Endothelial cell of hepatic sinusoid (primary cell): ENCODE measurements at regions not wholly inside any gene's neighbourhood (a gene's known extent, or its start where the extent isn't known, plus 50 kb on each side); places are given as distances from the start of the nearest gene placed in this dataset.

Experiments
- in situ Hi-C: cut with HindIII; loops from 2 replicates; pipeline ENCODE4 v1.10.0; 2017; ENCODE audit warnings: low sequenced_read_pairs

DNA sequence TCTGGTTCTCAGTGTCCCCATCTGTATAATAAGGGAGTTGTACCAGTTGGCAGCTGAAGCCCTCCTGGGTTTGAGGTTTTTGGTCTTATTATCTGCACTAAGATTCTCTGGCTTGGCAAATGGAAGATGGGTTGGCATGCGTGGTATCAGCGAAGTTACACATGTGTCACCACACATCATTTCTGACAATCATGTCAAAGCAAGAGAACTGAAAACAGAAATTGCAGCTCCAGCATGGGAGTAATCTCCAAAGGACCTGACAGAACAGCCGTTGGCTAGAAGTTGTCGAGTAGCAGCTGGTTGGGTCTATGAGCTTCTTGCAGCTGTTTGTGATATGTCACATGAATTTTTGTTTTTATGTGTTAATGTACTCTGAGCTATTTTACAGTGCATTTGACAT lies 317.4 kb downstream of the SLC4A3 start:
- in situ Hi-C loops: no loop called here

DNA sequence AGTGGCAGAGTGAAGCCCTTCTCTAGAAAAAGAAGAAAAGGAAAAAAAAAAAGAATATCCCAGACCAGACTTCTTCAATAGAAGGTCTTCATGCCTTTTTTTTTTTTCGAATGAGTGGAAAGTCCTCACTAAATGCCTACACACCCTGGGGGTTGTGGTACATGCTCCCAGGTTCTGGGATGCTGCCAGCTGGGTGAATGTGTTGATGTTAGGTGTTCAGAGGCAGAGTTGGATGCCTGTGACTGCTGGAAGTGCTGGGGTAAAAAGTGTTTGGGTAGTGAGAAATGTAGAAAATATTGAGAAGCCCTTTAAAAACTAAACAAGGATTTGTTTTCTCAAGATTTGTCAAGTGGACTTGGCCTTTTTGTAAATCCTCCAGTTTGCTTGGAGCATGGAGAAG lies 318.6 kb downstream of the SLC4A3 start:
- in situ Hi-C loops: no loop called here

DNA sequence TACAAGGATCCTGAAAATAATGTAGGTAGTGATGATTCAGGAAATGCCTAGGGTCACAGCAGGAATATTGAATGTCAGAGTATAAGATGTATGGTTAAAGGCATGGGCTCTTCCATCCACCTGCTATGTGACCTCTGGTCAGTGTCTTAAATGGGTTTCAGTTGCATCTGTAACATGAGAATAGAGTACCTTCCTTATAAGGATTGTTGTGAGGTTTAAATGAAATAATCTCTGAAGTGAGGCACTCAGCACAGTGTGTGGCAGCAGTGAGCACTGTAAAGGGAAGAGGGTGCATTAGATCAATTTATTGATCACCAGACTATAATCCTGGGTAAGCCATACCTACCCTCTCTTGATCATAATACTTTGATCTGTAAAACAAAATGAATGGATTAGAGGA lies 319.1 kb downstream of the SLC4A3 start:
- in situ Hi-C loops: no loop called here

DNA sequence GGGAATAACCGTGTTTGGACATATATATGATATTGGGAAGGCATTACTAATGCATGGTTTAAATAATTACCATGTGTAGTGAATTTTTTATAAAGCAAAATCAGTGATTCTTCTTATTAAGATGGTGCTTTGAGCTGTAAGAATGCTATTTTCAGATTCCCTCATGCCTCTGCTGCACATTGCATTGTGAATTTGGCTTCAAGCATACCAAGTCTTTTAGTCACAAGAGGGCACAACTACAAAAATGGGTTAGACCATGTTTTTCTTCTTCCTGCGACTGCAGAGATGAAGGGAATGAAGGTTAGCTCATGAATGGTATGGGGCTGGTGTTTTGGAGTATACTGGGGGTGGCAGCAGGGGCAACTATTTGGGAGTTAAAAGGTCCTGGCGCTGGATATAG lies 320.1 kb downstream of the SLC4A3 start:
- in situ Hi-C loops: no loop called here

DNA sequence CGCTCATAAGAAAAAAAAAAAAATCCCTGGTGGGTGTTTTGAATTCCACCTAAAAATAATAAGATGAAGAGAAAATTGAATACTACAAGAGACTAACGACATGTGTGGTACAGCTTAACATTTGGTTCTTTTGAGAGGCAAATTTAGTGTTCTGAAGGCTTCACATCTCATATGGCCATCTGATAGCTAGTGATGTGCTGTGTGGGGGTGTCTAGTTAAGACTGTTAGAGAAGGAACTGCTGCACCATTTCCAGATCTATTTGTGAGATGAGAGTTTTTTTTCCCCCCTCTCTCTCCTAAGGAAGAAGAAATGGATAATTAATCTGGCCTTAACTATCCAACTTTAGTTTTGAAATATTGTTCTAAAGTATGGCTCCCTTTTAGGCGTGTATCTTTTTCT lies 321.6 kb downstream of the SLC4A3 start:
- in situ Hi-C loops: no loop called here

DNA sequence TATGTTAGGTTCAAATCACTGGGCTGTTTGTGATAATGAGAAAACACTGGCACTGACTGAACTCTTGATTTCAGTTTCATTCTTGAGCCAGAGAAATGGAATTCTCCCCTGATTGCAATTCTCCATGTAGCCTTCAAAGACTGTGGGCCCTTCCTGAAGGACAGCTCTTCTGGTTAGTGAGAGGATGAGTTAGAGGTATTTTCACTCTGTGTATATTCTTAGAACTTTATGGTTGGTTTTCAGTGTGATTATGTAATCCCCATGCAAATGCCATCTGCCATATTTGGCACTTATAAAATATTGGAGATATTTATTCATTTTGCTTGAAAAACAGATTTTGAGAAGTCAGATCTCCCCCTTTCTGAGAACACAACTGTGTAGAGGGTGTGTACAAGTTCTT lies 323.7 kb downstream of the SLC4A3 start:
- in situ Hi-C loops: no loop called here

DNA sequence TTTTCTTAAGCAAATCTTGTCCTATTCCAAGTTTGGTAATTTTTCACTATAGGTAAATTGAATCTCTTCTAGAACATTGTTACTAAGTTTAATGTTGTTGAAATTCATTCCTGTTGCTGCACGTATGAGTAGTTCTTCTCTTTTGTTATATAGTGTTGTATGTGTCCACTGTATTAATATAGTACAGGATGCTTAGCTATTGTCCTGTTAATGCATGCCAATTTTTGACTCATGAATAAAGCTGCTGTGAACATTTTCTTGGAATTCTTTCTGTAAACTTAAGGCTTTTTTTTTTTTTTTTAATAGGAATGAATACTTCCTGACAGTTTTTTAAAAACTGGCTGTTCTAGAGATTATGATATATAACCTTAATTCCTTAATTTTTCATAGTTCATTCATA lies 326.9 kb downstream of the SLC4A3 start:
- in situ Hi-C loops: no loop called here

DNA sequence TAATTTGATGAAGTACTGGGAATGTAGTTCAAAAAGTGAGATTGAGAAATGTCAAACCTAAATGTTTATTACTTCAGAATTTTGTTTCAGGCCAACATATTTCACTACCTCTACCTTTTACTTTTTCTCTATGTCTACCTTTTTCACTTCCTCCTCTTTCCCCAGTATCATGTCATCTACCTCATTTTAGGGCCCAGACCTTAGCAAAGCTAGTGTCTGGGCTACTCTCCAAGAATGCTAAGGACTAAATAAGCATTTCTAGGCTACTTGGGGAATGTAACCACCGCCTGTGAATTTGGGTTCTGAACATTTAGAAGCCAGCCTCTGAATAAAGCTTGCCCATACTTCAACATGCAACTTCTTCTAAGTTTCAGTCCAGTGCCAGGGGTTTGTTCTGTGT lies 330.4 kb downstream of the SLC4A3 start:
- in situ Hi-C loops: no loop called here

DNA sequence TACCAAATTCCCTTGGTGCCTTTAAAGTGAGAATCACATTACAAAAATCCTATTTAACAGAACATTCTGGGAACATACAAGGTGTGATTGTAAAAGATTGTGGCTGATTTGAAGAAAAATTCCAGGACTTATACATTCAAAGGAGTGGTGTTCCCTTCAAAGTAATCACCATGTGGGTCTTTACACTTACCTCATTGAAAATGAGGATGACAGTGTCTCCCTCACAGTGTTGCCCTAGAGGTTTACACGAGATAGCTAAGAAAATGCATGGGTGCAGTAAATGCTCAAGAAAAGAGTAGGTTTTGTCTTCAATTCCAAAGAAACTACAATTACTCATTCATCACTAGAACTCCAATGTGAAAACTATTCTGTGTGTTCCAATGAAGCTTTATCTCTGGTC lies 331.5 kb downstream of the SLC4A3 start:
- in situ Hi-C loops: no loop called here

DNA sequence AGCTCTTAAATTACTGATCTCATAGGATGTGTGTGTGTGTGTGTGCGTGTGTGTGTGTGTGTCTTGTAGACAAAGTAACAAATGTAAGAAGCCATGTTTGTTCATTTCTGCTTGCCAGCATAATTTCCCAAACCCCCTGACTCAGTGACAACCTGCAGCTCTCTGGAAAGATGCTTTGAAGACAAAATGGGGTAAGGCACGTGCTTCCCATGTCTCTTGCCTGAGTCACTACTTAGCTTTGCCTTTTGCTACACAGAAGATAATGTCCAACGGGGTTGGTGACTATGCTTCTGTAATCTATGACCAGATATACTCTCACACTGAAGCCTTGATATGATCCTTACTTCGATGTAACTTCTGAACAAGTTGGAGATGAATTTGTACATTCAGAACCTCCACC lies 332.0 kb downstream of the SLC4A3 start:
- in situ Hi-C loops: no loop called here

DNA sequence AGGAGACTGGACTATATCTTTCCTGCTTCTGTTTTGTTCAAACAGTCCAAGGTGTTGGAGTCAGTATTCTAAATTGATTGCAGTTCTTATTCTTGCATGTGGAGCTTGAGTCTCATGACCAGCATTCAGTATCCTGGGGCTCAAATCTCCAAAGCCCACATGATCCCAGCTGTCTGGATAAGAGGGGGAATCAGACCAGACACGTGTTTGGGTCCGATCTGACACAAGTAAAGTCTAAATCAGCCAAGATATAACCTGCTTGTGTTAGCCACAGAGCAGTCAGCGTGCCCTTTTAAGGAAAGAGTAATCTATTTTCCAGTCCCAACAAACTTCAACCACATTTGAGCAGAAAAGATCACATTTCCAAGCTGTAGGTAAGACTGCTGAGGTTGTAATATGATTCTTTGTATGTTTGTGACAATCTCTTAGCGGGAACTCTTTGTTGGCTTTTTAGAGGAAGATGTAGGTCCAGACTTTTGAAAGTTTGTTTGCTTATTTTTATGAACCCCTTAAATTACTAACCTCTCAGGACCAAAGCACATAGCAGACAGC lies 334.6 kb downstream of the SLC4A3 start:
- in situ Hi-C loops: no loop called here

DNA sequence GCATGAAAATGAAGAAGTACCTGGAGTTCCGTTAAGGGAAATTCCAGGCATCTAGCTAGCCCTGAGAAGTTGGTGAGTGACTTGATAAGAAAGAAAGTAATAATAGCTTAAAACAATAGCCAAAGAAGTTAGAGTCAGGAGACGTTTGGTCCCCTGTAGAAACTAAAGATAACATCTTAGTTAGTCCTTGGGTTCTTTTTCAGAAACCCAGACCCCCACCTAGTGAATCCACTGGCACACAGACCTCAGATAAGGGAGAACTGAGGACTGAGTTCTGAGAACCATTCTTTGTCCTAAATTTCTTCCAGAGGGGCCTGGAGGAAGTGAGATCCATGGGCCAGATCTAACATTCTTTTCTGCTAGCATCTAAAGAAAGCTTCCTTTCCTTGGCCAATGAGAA lies 335.4 kb downstream of the SLC4A3 start:
- in situ Hi-C loops: no loop called here

DNA sequence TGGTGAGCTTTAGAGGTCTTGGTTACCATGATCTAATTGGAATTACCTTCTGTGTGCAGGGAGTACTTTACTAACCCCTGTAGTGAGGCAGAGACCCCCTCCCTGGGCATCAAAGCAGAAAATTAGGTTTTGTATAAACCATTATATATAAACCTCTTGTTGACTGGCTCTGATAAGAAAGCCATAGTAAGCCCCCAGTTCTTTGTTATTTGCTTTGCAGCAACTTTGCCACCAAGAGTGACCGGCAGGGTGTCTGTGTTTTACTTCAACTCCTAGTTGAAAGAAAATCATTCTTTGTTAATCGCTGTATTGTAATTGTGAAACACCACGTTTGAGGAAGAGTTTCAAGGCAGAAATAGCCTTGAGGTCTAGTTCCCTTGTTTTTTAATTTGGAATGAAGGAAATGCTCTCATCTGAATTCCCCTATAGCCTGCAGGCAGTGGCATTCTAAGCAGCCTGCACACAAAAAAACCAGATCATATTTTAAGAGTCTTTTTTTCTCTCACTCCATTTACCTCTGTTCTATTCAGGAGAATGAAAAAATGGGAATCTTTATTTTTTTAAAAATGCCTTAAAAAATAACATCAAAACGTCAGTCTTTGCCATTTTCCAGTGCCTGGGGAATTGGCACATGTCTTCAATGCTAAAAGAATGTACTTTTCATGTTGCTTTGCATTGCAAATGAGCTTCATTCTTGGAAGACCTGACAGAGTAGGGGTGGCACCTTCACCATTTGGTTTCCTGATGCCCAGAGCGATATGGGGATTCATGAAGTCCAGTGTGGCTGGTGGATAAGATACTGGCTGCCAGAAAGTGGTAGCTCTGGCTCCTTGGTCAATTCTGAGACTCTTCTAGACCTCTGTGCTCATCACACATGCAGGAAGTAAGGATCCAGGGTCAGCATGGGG lies 338.1 kb downstream of the SLC4A3 start:
- in situ Hi-C loops: no loop called here

DNA sequence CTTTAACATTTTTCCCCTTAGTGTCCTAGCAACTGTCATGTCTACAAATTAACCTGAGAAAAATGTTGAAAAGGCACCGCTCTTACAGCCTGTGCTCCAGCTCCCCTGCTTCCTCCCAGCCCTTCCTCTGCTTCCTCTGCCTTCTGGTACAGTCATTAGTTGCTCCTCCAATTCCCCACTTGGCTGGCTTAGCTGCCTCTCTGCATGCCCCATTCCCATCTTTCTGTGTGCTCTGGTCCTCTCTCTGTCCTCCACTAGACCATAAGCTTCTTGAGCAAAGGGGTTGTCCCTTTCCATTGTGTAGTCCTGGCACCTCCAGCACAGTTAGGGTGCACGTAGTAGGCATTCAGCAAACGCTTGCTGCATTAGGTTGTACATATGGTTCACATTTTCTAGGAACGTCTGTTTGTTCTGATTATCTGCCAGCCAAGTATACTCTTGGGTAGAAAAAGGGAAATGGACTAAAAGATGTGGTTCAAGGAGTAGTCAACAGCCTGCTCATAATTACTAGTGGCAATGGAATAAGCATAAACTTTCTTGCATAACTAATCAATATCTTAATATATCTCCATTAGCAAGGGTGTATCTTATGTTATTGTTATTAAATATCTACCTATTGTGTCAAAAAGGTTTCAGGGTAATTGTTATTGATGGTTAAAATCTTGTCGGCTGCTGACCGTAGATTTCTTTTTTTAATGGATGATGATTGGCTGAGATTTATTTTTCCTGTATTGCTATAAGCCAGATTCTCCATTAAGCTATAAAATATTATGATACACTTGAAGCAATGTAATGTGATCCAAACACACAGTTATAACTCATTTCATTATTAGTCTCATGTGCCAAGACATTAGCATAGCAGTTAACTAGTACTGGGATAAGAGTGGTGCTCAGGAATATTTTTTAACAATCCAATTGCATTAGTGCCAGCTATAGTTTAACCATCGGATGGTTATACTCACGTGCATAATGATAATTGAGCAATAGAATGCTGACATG lies 340.1 kb downstream of the SLC4A3 start:
- in situ Hi-C loops: no loop called here

DNA sequence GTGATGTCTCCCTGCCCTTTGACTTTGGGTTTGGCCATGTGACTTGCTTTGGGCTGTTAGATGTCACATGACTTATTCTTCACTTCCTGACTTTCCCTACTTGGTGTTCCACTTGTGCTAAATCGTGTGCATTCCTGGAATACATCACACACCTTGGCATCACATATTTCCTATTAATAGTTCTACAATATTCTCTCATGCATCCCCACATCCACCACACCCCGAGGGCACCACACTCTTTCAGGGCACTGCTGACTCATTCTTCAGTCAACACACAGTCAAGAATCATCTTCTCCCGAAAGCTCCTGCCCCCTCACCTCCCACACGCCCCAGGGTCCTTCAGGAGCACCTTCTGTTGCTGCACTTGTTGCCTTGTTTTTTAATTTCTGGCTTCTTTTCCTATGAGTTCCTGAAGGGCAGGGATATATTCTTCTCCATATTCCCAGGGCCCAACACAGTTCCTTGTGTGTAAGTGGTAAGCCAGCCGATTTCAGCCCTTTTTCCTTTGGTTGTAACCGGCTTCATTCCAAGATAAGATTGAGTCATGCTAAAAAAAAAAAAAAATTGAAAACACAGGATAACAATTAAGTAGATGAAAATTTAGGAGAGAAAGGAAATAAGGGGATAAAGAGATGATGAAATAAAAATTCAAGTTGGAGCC lies 341.4 kb downstream of the SLC4A3 start:
- in situ Hi-C loops: no loop called here

DNA sequence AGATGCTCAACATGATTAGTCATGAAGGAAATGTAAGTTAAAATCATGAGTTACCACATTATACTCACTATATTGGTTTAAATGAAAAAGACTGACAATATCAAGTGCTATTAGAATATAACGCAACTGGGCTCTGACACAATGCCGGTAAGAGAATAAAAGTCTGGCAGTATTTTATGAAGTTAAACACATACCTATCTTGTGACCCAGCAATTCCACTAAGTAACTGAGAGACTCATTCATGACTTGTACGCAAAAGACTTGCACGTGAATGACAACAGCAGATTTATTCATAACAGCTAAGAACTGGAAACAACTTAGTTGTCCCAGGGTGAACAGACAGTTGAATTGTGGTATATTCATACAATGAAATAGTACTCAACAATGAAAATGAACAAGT lies 342.1 kb downstream of the SLC4A3 start:
- in situ Hi-C loops: no loop called here

DNA sequence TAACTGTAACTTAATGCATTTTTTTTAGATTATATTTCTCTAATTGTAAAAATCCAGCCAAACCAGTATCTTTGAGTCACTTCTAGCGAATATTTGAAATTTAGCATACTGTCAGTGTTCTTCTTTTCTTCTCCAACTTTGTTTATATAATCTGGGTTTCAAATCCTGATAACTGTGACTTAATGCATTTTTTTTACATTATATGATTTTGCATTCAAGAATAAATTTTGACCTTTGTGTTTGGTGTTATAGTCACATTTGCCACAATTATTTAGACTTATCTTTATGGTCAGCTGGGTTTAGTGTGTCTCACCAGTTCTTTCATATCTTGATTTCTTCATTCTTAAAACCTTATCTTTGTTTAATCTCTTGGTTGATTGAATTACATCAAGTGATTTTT lies 345.7 kb downstream of the SLC4A3 start:
- in situ Hi-C loops: no loop called here

DNA sequence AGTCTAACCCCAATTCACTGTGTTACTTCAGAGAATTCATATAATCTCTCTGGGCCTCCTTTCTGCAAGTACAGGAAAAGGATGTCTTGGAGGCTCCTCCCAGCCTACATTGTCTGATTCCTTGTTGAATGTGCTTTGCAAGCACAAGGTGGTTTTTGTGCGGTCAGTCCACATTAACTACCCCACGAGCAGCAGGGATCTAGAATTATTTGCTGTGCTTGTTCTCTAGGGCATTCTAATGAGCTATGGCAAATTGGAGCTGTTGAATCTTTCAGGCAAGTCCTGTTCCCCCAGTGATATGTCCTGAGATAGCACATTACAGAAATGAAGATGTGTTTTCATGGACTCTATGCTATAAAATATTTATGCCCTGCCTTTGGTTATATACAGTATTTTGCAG lies 349.4 kb downstream of the SLC4A3 start:
- in situ Hi-C loops: no loop called here

DNA sequence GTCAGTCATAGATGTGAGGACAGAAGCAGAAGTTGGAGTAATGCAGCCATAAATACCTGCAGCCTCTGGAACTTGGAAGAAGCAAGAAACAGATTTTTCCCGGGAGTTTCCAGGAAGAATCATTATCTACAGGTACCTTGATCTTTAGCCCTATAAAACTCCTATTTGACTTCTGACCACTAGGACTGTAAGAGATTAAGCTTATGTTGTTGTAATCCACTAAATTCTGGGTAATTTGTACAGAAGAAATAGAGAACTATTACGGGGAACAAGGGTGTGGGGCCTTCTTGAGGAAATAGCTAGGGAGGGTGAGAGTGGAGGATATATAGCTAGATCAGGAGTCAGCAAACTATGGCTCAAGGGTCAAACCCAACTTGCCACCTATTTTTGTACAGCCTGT lies 353.2 kb downstream of the SLC4A3 start:
- in situ Hi-C loops: no loop called here

DNA sequence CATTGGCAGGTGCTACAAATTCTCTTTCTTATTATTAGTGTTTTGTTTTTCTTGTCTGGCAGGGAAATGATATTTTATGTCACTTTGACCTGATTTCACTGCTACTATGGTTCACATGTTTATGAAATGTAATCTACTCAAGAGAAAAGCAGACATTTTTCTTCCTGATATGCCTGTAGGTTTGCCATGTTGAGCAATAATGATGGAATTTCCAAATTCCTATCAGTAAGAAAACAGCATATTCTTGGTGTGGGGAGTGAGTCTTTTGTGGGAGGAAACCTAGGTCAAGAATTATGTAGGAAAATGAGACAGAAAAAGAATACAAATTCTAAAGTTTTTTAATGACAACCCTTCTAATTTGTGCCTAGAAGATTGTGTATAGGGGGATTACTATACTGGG lies 356.4 kb downstream of the SLC4A3 start:
- in situ Hi-C loops: no loop called here

DNA sequence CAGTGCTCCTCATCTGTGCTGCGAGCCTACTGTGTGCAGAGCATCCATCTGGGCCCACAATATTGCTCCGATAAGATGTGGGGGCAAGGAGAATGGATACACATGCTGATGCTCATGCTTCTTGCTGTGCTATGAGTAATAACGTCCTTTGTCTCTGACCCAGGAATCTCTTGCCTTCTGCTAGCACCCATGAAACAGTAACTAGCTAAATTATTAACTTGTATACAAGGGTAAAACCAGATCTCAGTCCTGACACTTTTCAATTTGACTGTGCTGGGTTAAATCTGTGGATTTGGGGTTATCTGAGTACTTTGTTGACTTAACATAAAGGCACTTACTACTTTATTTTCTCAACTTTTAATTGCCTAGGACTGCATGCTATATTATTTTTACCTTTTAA lies 357.6 kb downstream of the SLC4A3 start:
- in situ Hi-C loops: no loop called here
